GDM1 (cell line): ENCODE measurements at regions not wholly inside any gene's neighbourhood (a gene's known extent, or its start where the extent isn't known, plus 50 kb on each side); places are given as distances from the start of the nearest gene placed in this dataset.
"Not testable (repeated sequence)": the region's sequence is repeated elsewhere in the genome, so short reads cannot be mapped to it uniquely, and the experiment has no call there.

Experiments used
- DNase-seq: peaks from one replicate; lab custom pipeline; 2025; lab: John Stamatoyannopoulos, UW

- DNase-seq = no peak
These were observed 317.7 kb upstream of the LRFN5 start for GRCh38 chr14:41289025-41289424.

GRCh38 chr14:41285186-41285748, 321.4 kb upstream of the LRFN5 start:
- DNase-seq = no peak

GRCh38 chr14:41280745-41281144, 325.9 kb upstream of the LRFN5 start:
- DNase-seq = no peak

- DNase-seq = no peak
These were observed 329.2 kb upstream of the LRFN5 start for GRCh38 chr14:41277450-41277849.

- no peak for DNase-seq
These were observed 349.2 kb upstream of the LRFN5 start for GRCh38 chr14:41257476-41257875.

GRCh38 chr14:41235466-41235865, 371.2 kb upstream of the LRFN5 start:
- DNase-seq = no peak

- DNase-seq = no peak
These were observed 376.0 kb upstream of the LRFN5 start for GRCh38 chr14:41230683-41231082.

GRCh38 chr14:41229824-41230223, 376.9 kb upstream of the LRFN5 start:
- no peak for DNase-seq

- no peak for DNase-seq
These were observed 381.2 kb upstream of the LRFN5 start for GRCh38 chr14:41225433-41225832.

GRCh38 chr14:41222581-41222980, 384.1 kb upstream of the LRFN5 start:
- DNase-seq = no peak

GRCh38 chr14:41214978-41215377, 391.7 kb upstream of the LRFN5 start:
- not testable (repeated sequence) for DNase-seq

- DNase-seq = no peak
These were observed 405.0 kb upstream of the LRFN5 start for GRCh38 chr14:41201696-41202095.

- DNase-seq = no peak
These were observed 418.8 kb upstream of the LRFN5 start for GRCh38 chr14:41187868-41188267.

- no peak for DNase-seq
These were observed 435.6 kb upstream of the LRFN5 start for GRCh38 chr14:41171045-41171444.

GRCh38 chr14:41167040-41167439, 439.6 kb upstream of the LRFN5 start:
- DNase-seq = no peak

GRCh38 chr14:41154143-41154807, 452.4 kb upstream of the LRFN5 start:
- no peak for DNase-seq

GRCh38 chr14:41146391-41146790, 460.3 kb upstream of the LRFN5 start:
- no peak for DNase-seq

GRCh38 chr14:41144370-41144769, 462.3 kb upstream of the LRFN5 start:
- DNase-seq = no peak

GRCh38 chr14:41137741-41138140, 468.9 kb upstream of the LRFN5 start:
- no peak for DNase-seq

GRCh38 chr14:41130274-41130673, 476.4 kb upstream of the LRFN5 start:
- no peak for DNase-seq

GRCh38 chr14:41120402-41120801, 486.3 kb upstream of the LRFN5 start:
- DNase-seq = no peak

GRCh38 chr14:41096131-41096530, 510.5 kb upstream of the LRFN5 start:
- no peak for DNase-seq

- DNase-seq = no peak
These were observed 519.6 kb upstream of the LRFN5 start for GRCh38 chr14:41087056-41087455.

GRCh38 chr14:41073544-41073943, 533.1 kb upstream of the LRFN5 start:
- DNase-seq = no peak
